ENCODE measurements at regions not wholly inside any gene's neighbourhood (a gene's known extent, or its start where the extent isn't known, plus 50 kb on each side); places are given as distances from the start of the nearest gene placed in this dataset.

- DNase-seq (ENCODE audit: low read depth): no peak
Measured at GRCh38 chr10:129274748-129275474, 192.1 kb upstream of the MGMT start.

GRCh38 chr10:129275886-129276285 lies 191.2 kb upstream of the MGMT start:
- no peak for DNase-seq (ENCODE audit: low read depth)

GRCh38 chr10:129277084-129277483 lies 190.0 kb upstream of the MGMT start:
- DNase-seq (ENCODE audit: low read depth): no peak

DNA sequence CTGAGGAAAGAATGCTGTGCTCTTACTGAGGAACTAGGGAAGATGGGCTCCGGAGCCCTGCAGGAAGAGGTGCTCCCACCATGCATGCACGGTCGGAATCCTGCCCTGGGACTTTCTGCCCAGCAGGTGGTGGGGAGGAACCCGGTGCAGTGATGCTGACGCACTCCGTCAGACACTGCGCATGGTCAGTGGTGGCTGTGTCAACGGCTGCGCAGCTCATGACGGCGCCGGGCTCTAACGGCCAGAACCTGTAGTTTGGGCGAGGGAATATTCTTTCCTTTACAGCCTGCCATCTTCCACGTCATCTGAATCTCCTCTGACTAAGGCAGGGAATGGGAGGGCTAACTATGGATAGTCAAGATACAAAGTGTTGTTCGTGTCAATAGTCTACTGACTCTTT lies 189.2 kb upstream of the MGMT start:
- DNase-seq (ENCODE audit: low read depth): no peak

DNA sequence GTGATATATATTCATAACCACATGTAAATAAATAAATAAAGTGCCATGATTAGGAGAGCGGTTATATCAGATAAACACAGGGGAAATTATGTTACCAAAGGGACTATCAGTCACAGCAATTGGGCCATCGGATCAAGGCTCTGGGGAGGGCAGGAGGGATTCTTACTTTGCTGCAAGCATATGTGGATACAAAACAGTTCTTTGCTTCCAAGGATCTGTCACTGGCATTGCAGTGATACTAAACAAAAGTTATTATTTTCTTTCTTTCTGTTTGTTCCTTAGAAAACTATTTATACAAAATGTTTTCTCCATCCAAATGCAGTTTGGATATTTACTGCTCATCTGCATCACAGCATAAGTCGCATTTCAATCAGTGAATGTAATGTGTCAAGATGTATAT lies 188.4 kb upstream of the MGMT start:
- DNase-seq (ENCODE audit: low read depth): no peak

DNA sequence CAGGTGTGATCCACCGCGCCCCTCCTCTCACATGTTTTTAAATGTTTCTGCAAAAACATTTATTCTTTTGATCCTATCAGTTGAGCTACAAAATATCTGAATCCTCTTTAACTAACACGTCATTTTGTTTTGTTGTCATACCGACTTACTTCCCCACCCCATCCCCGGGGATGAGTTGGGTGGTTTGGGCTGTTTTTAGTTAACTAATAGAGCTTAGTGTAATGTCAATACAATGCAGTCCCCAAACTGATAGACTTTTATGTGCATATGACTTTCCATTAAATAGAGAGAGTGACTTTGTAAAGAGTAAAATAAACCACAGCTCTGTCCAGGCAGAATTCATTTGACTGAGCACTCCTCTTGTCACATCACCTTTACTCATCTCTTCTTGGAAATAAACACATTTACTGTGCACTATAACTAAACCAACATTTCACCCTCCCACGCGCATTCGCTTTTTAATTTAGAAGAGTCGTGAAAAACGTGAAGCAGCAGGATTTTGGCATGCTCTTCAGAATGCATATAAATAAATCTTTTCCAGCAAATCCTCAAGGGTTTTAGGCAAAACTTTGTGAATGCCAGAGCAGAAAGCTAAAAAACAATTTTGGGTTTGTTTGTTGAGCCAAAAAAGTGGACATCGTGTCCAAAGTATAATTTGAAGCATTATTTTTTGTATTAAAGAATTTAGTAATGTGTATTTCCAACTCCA lies 187.4 kb upstream of the MGMT start:
- peak; percentile 85 for DNase-seq (ENCODE audit: low read depth)

- DNase-seq (ENCODE audit: low read depth): no peak
Measured at GRCh38 chr10:129280155-129280502, 186.9 kb upstream of the MGMT start.

DNA sequence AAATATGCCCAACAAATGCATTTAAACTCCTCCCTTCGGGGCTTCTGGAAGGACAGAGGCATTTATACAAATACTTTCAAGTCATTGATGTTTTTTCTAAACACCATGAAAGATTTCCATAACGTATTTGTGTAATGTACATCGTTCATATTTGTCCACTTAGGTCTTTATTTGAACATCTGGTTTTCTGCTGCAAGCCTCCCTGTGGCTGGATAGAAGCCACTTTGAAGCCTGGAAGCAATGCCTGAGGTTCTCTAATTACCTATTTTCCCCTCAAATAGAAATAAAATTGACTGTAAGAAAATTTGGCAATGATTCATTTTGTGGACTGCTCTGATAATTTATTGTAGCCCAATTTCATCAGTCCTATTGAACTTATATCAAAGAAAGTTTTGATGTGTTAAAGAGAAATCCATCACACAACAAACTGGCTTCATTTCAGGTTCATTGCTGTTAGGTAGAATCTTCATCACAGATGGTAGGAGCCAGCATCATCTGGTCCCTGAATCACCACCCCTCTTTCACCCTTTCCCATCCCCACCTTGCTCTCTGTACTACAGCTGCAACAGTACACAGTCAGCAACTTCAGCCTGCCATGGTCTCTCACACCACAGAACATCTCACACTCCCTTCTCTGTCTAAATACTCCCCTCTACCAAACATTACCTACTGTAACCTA lies 186.0 kb upstream of the MGMT start:
- peak; percentile 88 for DNase-seq (ENCODE audit: low read depth)

DNA sequence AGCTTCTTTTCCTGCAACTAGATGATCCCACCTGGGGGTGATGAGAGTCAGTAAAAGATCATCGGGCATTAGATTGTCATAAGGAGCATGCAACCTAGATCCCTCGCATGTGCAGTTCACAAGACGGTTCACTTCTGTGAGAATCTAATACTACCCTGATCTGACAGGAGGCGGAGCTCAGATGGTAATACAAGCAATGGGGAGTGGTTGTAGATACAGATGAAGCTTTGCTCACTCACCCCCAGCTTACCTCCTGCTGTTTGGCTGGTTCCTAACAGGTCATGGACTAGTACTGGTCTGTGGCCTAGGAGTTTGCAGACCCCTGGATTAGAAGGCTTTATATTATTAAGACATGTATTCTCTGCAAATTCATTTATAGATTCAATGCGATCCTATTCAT lies 181.6 kb upstream of the MGMT start:
- DNase-seq (ENCODE audit: low read depth): no peak

- DNase-seq (ENCODE audit: low read depth): no peak
Measured at GRCh38 chr10:129288999-129289584, 177.9 kb upstream of the MGMT start.

- no peak for DNase-seq (ENCODE audit: low read depth)
Measured at GRCh38 chr10:129293991-129294700, 172.9 kb upstream of the MGMT start.

DNA sequence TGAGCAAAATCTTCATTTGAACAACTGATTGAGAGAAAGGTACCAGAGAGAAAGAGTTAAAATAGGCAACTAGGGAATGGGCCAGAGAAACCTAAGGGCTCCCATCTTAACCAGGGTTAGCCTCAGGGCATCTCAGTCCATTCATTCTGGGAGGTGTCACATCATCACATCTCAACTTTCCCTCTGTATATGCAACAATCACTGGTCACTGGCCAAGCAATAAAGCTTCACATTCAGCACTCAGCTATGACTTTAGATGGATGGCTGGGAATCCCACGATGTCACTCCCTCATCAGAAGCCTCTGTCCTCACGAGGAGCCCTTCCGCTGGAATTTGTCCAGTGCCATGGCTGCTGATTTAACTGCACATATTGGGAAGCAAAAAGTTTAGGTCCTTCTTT lies 172.1 kb upstream of the MGMT start:
- DNase-seq (ENCODE audit: low read depth): no peak

DNA sequence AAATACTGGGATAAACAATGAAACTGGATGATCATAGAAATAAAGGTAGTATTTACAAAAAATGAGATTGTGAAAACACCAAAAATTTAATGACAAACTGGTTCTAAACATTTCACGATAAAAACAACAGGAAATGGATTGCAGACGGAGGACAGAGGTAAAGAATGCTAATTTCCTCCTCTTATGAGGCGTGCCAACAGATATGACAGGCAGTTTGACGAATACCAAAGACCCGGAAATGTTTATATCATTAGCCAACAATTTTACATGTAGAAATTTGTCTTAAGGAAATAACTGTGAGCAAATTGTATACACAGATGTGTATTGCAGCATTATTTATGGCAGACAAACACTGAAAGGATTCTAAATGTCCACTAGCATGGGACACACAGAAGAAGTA lies 162.0 kb upstream of the MGMT start:
- DNase-seq (ENCODE audit: low read depth): no peak

- DNase-seq (ENCODE audit: low read depth): no peak
Measured at GRCh38 chr10:129307141-129307540, 159.9 kb upstream of the MGMT start.

GRCh38 chr10:129308953-129309564 lies 158.0 kb upstream of the MGMT start:
- DNase-seq (ENCODE audit: low read depth): no peak

GRCh38 chr10:129309565-129309964 lies 157.5 kb upstream of the MGMT start:
- no peak for DNase-seq (ENCODE audit: low read depth)

GRCh38 chr10:129310881-129311280 lies 156.2 kb upstream of the MGMT start:
- DNase-seq (ENCODE audit: low read depth): no peak

DNA sequence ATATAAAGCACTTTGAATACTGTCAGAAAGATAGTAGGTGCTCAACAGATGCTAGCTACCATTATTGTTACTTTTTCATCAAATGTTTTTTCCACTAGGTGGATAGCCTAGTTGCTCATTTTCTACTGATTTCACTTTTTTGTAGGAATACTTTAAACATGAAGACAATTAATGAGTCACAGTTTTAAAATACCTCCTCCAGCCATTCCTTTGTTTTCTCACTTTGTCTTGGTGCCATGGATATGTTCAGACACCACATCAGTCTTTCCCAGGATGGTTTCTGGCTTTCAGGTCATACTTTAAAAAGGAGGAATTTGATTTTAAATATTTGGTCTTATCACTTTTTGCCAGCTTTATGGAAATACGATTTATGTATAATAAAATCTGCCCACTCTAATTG lies 147.1 kb upstream of the MGMT start:
- no peak for DNase-seq (ENCODE audit: low read depth)

DNA sequence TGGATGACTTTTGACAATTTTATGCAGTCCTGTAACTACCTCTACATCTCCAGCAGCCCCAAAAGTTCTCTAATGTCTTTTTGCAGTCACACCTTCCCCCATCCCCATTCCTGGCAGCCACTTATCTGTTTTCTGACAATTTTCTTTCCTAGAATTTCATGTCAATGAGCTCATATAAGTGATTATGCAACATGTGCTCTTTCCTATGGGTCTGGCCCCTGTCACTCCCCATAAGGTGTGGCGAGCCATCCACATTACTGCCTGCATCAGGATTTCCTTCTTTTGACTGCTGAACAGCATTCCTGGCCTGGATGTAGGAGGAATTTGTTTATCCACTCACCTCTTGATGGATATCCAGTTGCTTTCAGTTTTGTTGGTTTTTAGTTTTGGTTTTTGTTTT lies 146.7 kb upstream of the MGMT start:
- no peak for DNase-seq (ENCODE audit: low read depth)

- DNase-seq (ENCODE audit: low read depth): no peak
Measured at GRCh38 chr10:129321727-129322126, 145.3 kb upstream of the MGMT start.

DNA sequence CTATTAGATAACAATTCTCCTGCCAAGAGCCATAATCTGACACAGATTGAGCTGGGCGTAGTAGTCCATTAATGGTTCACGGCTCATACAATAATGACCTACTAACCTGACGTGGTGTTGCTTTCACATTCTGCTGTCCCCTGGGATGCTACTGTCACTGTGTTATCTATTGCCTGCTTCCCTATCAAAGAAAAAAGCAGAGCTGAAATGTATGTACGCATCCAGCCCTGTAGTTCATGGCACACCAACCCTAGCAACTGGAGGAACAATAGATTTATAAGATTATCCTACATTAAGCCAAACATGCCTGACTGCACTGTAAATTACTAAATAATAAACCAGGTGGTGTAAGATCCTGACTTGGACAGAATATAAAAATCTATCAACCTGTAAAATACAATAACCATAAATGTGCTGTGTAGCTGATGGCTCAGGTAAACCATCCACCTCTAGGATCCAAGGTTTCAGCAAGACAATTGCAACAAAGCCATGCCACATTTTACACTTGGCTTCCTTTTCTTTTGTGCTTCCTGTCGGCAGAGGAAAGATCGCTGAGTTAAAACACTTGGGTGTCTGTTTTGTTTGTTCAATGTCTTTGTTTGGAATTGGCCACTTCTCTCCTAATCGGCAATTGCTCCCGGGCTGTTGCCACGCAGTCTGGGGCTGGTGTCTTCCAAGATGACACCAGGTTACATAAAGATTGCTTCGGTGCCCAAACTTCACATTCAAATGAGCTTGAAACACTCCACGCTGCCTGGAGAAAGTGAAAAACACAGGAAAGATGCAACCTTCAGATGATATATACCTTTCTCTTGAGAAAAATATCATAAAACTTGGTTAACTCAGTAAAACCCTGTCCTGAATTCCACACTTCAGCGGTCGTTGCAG lies 143.9 kb upstream of the MGMT start:
- no peak for DNase-seq (ENCODE audit: low read depth)
